ENCODE measurements at regions not wholly inside any gene's neighbourhood (a gene's known extent, or its start where the extent isn't known, plus 50 kb on each side); places are given as distances from the start of the nearest gene placed in this dataset.

DNA sequence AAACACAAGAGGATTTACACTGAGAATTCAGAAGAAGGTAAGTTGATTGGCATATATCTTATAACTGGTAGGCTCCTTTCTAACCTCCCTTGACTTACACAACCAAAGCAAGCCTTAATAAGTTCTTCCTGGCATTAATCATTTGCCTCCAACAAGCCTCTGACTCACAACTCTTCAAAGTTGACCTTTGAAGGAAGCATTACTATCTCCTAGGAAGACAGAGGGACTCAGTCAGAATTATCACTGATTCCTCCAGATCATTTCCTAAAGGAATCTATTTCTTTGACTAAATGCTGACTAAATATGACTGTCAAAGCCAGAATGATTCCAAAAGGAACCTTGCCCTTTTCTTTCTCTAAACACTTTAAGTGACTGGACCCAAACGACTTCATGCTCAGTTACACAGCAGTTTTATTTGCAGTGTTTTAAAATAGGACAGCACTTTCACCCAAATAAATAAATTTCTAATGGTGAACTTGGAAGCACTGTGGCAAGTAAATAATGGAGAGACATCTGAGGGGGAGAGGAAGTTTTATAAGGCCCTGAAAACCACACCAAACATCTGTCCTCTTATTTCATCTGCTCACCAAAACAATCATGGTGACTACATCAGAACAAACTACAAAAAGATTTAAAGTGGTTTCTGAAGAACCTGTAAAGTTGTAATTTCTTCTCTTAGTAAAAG lies 128.2 kb downstream of the KLHL28 start:
- H3K4me3 ChIP-seq (ENCODE audit: low read length), result no peak overlapping the region
- no peaks in the 10 kb centered on the region for H3K79me2 ChIP-seq (ENCODE audit: low read length)
- H3K27me3 ChIP-seq (ENCODE audit: low read length), result no peaks in the 10 kb centered on the region
- H3K4me2 ChIP-seq (ENCODE audit: low read depth, low read length, poor library complexity, severe bottlenecking), result no peak overlapping the region
- no peaks in the 10 kb centered on the region for H3K9me2 ChIP-seq (replicated peaks; ENCODE audit: insufficient read depth, low read length)
- H3K9me3 ChIP-seq (ENCODE audit: low read length), result no peaks in the 10 kb centered on the region
- H3K36me3 ChIP-seq (ENCODE audit: insufficient read depth, low read length), result no peaks in the 10 kb centered on the region
- DNase-seq, result no peak
- no peak overlapping the region for H3K27ac ChIP-seq (ENCODE audit: low read length)
- H4K20me1 ChIP-seq (ENCODE audit: insufficient read depth, low read depth, low read length), result no peaks in the 10 kb centered on the region
- no peak overlapping the region for H3K9ac ChIP-seq (ENCODE audit: low read length)
- H3K4me1 ChIP-seq (ENCODE audit: low read length), result peaks cover 5% of the 10 kb centered on the region
- no peak overlapping the region for H2AFZ ChIP-seq (ENCODE audit: low read length)

DNA sequence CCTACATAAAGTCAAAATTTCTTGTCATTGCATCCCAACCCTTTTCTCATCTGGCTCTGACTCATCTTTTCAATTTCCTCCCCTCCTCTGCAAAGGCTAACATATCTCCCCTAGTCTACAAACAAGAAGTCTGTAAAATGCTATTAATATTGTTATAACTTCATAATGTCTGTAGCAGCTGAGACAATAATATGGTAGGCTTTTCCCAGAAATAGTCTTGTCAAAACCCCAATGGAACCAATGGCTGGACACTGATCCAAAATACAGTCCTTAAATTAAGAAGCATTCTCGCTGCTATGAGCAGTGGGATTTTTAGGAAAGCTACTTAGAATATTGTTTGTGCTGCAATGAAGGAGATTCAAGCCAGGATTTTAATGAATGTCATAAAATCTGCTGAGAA lies 131.4 kb downstream of the KLHL28 start:
- Histone ChIP-seq H3K27me3 (ENCODE audit: low read length) (no peaks in the 10 kb centered on the region), H3K4me1 (ENCODE audit: low read length) (peaks cover 5% of the 10 kb centered on the region), H3K36me3 (ENCODE audit: insufficient read depth, low read length) (no peaks in the 10 kb centered on the region), H3K9me3 (ENCODE audit: low read length) (no peaks in the 10 kb centered on the region), H3K4me2 (ENCODE audit: low read depth, low read length, poor library complexity, severe bottlenecking) (no peak overlapping the region), H4K20me1 (ENCODE audit: insufficient read depth, low read depth, low read length) (no peaks in the 10 kb centered on the region), H3K9ac (ENCODE audit: low read length) (no peak overlapping the region), H3K4me3 (ENCODE audit: low read length) (no peak overlapping the region), H2AFZ (ENCODE audit: low read length) (no peak overlapping the region), H3K9me2 (replicated peaks; ENCODE audit: insufficient read depth, low read length) (no peaks in the 10 kb centered on the region), H3K79me2 (ENCODE audit: low read length) (no peaks in the 10 kb centered on the region), H3K27ac (ENCODE audit: low read length) (no peak overlapping the region)
- DNase-seq, result no peak

DNA sequence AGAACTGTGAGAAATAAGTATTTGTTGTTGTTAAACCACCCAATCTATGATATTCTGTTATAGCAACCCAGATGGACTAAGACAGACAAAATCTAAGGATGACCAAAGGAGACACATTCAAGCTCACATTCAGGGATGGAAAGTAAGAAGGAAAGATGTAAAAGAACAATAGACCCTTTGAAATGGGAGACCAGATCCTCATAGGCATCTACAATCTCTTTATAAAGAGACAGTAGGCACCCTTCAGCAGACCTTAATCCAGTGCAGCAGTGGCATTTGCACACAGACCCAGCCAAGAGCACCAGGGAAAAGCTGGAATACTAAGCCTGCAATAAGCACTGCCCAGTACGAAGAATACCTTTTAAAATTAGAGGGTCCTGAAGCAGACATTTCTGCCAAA lies 132.7 kb downstream of the KLHL28 start:
- Histone ChIP-seq H3K27ac (ENCODE audit: low read length) (no peak overlapping the region), H3K36me3 (ENCODE audit: insufficient read depth, low read length) (no peaks in the 10 kb centered on the region), H3K79me2 (ENCODE audit: low read length) (no peaks in the 10 kb centered on the region), H4K20me1 (ENCODE audit: insufficient read depth, low read depth, low read length) (no peaks in the 10 kb centered on the region), H3K4me2 (ENCODE audit: low read depth, low read length, poor library complexity, severe bottlenecking) (no peak overlapping the region), H3K9ac (ENCODE audit: low read length) (no peak overlapping the region), H3K4me1 (ENCODE audit: low read length) (no peaks in the 10 kb centered on the region), H3K9me3 (ENCODE audit: low read length) (no peaks in the 10 kb centered on the region), H3K4me3 (ENCODE audit: low read length) (no peak overlapping the region), H3K27me3 (ENCODE audit: low read length) (no peaks in the 10 kb centered on the region), H3K9me2 (replicated peaks; ENCODE audit: insufficient read depth, low read length) (no peaks in the 10 kb centered on the region), H2AFZ (ENCODE audit: low read length) (no peak overlapping the region)
- DNase-seq, result no peak

DNA sequence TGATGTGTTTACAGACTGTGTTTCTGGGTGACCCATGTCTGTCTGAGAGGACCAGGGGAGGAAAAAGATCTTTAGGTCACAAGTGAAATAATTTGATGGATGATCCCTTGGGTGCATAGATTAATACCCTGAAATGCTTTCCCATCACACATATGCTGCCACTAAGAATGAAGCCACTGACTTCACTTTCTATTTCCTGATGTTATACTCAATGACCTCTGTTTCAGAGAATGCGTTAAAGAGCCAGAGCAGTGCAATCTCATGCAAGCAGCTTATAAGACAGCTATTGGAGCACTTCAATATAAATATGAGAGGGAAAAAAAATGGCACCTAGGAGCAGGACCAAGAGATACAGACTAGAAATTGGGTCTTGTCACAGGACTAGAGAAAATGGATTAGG lies 133.7 kb downstream of the KLHL28 start:
- H3K9me3 ChIP-seq (ENCODE audit: low read length), result no peaks in the 10 kb centered on the region
- H3K9me2 ChIP-seq (replicated peaks; ENCODE audit: insufficient read depth, low read length), result no peaks in the 10 kb centered on the region

DNA sequence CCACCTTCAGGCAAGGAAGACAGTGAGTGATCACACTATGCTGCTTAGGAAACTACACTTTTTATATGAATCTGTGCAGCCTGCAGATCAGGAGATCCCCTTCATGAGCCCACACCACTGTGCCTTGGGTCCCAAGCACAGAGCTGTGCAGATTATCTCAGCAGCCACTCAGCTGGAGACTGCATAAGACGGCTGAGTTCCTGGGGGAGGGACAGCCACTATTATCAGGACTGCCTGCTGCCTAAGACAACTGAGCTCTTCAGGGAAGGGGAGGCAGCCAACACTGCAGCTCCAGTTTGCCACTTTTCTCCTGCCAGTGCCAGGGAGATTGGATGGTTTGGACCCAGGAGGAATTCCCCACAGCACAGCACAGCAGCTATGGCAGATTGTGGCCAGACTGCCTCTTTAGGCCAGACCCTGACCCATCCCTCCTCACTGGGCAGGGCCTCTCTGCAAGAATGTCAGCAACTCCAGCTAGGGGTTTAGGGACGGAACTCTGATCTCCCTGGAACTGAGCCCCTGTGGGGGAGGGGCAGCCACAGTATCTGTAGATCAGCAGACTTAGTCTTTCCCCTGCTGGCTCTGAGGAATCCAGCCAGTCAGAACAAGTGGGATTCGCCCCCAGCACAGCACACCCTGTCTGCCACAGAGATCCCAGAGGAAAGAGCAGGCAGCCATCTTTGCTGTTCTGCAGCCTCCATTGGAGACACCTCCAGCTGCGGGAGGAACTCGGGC lies 141.3 kb downstream of the KLHL28 start:
- Histone ChIP-seq H3K79me2 (ENCODE audit: low read length) (no peaks in the 10 kb centered on the region), H3K36me3 (ENCODE audit: insufficient read depth, low read length) (no peaks in the 10 kb centered on the region), H3K27me3 (ENCODE audit: low read length) (no peaks in the 10 kb centered on the region), H3K4me3 (ENCODE audit: low read length) (no peak overlapping the region), H3K4me2 (ENCODE audit: low read depth, low read length, poor library complexity, severe bottlenecking) (no peak overlapping the region), H3K27ac (ENCODE audit: low read length) (no peak overlapping the region), H2AFZ (ENCODE audit: low read length) (no peak overlapping the region), H3K9me2 (replicated peaks; ENCODE audit: insufficient read depth, low read length) (no peaks in the 10 kb centered on the region), H3K4me1 (ENCODE audit: low read length) (no peaks in the 10 kb centered on the region), H4K20me1 (ENCODE audit: insufficient read depth, low read depth, low read length) (no peaks in the 10 kb centered on the region), H3K9me3 (ENCODE audit: low read length) (no peaks in the 10 kb centered on the region), H3K9ac (ENCODE audit: low read length) (no peak overlapping the region)
- no peak for DNase-seq

More for the DNA sequence above, 133.7 kb downstream of the KLHL28 start:
- Histone ChIP-seq H3K4me2 (ENCODE audit: low read depth, low read length, poor library complexity, severe bottlenecking) (no peak overlapping the region), H3K4me3 (ENCODE audit: low read length) (no peak overlapping the region), H3K36me3 (ENCODE audit: insufficient read depth, low read length) (no peaks in the 10 kb centered on the region), H2AFZ (ENCODE audit: low read length) (no peak overlapping the region), H3K27me3 (ENCODE audit: low read length) (no peaks in the 10 kb centered on the region), H3K79me2 (ENCODE audit: low read length) (no peaks in the 10 kb centered on the region), H3K9ac (ENCODE audit: low read length) (no peak overlapping the region), H3K4me1 (ENCODE audit: low read length) (no peaks in the 10 kb centered on the region), H4K20me1 (ENCODE audit: insufficient read depth, low read depth, low read length) (no peaks in the 10 kb centered on the region), H3K27ac (ENCODE audit: low read length) (no peak overlapping the region)
- no peak for DNase-seq

DNA sequence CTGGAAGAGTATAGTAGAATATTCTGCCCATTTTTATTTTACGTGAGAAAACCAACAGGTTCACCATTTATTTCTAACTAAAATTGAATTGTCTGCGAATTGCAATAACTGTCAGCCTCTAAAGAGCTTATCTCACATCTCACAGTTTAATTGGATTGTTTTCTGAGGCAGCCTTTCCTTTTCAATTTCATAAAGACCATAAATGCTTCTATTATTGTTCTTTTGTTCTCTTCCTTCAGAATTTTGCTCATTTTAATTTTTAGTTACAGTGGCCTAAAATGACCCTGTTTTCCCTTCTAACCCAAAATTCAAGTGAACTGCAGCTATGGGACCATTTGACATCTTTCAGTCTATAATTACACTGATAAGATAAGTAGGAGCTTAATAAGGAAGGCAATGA lies 147.6 kb downstream of the KLHL28 start:
- Histone ChIP-seq H3K9me2 (replicated peaks; ENCODE audit: insufficient read depth, low read length) (no peaks in the 10 kb centered on the region), H4K20me1 (ENCODE audit: insufficient read depth, low read depth, low read length) (no peaks in the 10 kb centered on the region), H2AFZ (ENCODE audit: low read length) (no peak overlapping the region), H3K36me3 (ENCODE audit: insufficient read depth, low read length) (no peaks in the 10 kb centered on the region), H3K9ac (ENCODE audit: low read length) (no peak overlapping the region), H3K4me2 (ENCODE audit: low read depth, low read length, poor library complexity, severe bottlenecking) (no peak overlapping the region), H3K4me3 (ENCODE audit: low read length) (no peak overlapping the region), H3K9me3 (ENCODE audit: low read length) (no peaks in the 10 kb centered on the region), H3K27me3 (ENCODE audit: low read length) (no peaks in the 10 kb centered on the region), H3K79me2 (ENCODE audit: low read length) (no peaks in the 10 kb centered on the region), H3K4me1 (ENCODE audit: low read length) (no peaks in the 10 kb centered on the region), H3K27ac (ENCODE audit: low read length) (no peak overlapping the region)
- DNase-seq, result no peak

DNA sequence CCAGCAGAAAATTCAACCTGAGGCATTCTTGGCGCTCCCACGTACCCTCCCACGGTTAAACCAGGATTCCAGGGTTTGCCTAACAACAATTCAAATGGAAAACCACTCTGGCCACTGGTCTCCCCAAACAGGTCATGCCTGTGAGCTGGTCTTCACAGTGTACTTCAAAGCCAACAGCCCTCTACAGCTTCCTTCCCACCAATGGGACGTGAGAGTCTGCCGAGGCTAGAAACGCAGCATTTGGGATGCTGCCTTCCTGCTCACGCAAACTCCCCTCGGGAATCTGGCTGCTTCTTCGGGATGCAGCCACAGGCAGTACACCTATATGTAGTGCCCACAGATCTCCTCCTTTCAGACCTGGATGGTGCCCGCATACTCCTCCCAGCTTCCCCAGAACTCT lies 149.1 kb downstream of the KLHL28 start:
- no peak overlapping the region for H3K9ac ChIP-seq (ENCODE audit: low read length)
- no peaks in the 10 kb centered on the region for H3K9me3 ChIP-seq (ENCODE audit: low read length)
- H3K4me1 ChIP-seq (ENCODE audit: low read length), result no peaks in the 10 kb centered on the region
- no peaks in the 10 kb centered on the region for H3K36me3 ChIP-seq (ENCODE audit: insufficient read depth, low read length)
- H4K20me1 ChIP-seq (ENCODE audit: insufficient read depth, low read depth, low read length), result no peaks in the 10 kb centered on the region
- no peak overlapping the region for H3K4me2 ChIP-seq (ENCODE audit: low read depth, low read length, poor library complexity, severe bottlenecking)
- DNase-seq, result no peak
- no peak overlapping the region for H3K4me3 ChIP-seq (ENCODE audit: low read length)
- no peak overlapping the region for H2AFZ ChIP-seq (ENCODE audit: low read length)
- no peaks in the 10 kb centered on the region for H3K27me3 ChIP-seq (ENCODE audit: low read length)
- H3K9me2 ChIP-seq (replicated peaks; ENCODE audit: insufficient read depth, low read length), result no peaks in the 10 kb centered on the region
- H3K27ac ChIP-seq (ENCODE audit: low read length), result no peak overlapping the region
- no peaks in the 10 kb centered on the region for H3K79me2 ChIP-seq (ENCODE audit: low read length)

DNA sequence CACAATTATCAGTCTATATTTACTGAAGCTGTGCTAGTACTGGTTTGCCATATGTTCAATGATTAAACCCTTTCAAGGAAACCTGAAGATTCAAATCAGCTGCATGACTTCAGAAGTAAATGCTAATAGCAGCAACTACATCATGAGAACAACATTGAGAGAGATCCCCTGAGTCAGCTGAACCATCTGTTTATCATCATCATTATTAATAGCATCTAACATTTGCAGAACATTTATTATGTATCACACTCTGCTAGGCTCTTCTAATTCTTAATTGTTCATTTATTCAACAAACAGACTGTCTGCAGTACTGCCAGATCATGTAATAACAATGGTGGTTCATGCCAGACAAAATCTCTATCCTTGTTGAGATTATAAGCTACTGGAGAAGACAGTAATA lies 157.4 kb downstream of the KLHL28 start:
- Histone ChIP-seq H3K9me3 (ENCODE audit: low read length) (no peaks in the 10 kb centered on the region), H3K27me3 (ENCODE audit: low read length) (no peaks in the 10 kb centered on the region), H3K4me3 (ENCODE audit: low read length) (no peak overlapping the region), H3K9me2 (replicated peaks; ENCODE audit: insufficient read depth, low read length) (no peaks in the 10 kb centered on the region), H3K4me2 (ENCODE audit: low read depth, low read length, poor library complexity, severe bottlenecking) (no peak overlapping the region), H3K36me3 (ENCODE audit: insufficient read depth, low read length) (no peaks in the 10 kb centered on the region), H3K9ac (ENCODE audit: low read length) (no peak overlapping the region), H3K79me2 (ENCODE audit: low read length) (no peaks in the 10 kb centered on the region), H4K20me1 (ENCODE audit: insufficient read depth, low read depth, low read length) (no peaks in the 10 kb centered on the region), H2AFZ (ENCODE audit: low read length) (no peak overlapping the region), H3K4me1 (ENCODE audit: low read length) (no peaks in the 10 kb centered on the region), H3K27ac (ENCODE audit: low read length) (no peak overlapping the region)
- DNase-seq, result no peak

All from Karpas-422 (cell line).